ENCODE measurements at regions not wholly inside any gene's neighbourhood (a gene's known extent, or its start where the extent isn't known, plus 50 kb on each side); places are given as distances from the start of the nearest gene placed in this dataset.

DNA sequence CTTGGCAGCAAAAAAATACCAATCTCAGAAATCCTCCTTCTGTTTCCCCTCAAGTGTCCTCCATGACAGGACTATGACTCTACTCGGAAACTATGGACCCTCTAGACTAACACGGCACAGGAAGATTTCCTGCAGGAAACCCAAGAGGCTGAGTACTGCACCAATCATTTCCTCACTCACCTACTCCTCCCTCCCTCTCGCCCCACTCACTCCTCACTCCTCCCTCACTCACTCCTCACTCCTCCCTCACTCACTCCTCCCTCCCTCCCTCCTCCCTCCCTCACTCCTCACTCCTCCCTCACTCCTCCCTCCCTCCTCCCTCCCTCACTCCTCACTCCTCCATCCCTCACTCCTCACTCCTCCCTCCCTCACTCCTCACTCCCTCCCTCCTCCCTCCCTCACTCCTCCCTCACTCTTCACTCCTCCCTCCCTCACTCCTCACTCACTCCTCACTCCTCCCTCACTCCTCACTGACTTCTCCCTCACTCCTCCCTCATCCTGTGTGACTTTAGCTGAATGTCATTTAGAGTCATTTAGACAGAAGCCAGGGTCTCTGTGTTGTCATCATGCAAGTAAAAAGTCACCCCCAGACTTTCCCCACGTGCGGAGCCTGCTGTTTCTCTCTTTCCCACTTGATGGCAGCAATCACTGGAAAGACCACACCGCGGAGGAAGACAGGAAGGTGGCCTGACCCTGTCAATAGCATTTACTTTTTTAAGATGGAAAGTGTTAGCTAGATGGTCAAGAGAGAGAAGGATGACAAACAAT is 226.8 kb upstream of the PDE10A start:
- CTCF ChIA-PET = interaction anchor here (0.6 to 6.6 kb wide), 39 partner anchors 11 to 1230 kb away, joined by 3 to 112 read pairs (median 4); no protein-coding TSS in a partner anchor
- TF ChIP-seq ZNF626 (tag by site-specific recombination; IDR thresholded peaks at IDR 0.05) (no peak), ZNF488 (tag by site-specific recombination; IDR thresholded peaks at IDR 0.05) (no peak), ZNF335 (tag by site-specific recombination; conservative IDR thresholded peaks at IDR 0.05) (0 out of 2 replicates have a peak, but pooled peaks have one; percentile 15), ZNF654 (tag by site-specific recombination; IDR thresholded peaks at IDR 0.05; ENCODE audit: low read depth) (peak; percentile 69), ZSCAN30 (tag by site-specific recombination; IDR thresholded peaks at IDR 0.05) (0 out of 2 replicates have a peak, but pooled peaks have one; percentile 7), ZBTB8A (tag by site-specific recombination; IDR thresholded peaks at IDR 0.05) (no peak), ZNF138 (tag by site-specific recombination; IDR thresholded peaks at IDR 0.05; ENCODE audit: borderline replicate concordance) (no peak), WT1 (tag by site-specific recombination; IDR thresholded peaks at IDR 0.05) (0 out of 2 replicates have a peak, but pooled peaks have one; percentile 23), EGR2 (tag by site-specific recombination; IDR thresholded peaks at IDR 0.05; ENCODE audit: low read depth) (peak; percentile 22; the same call in 1 of the 2 replicates), MEIS1 (CRISPR knock-in tag; IDR thresholded peaks at IDR 0.05; ENCODE audit: borderline replicate concordance) (no peak), ZNF514 (tag by site-specific recombination; IDR thresholded peaks at IDR 0.05) (no peak), PRDM1 (tag by site-specific recombination; IDR thresholded peaks at IDR 0.05) (peak; percentile 29; the same call in 1 of the 2 replicates), ZNF777 (tag by site-specific recombination; IDR thresholded peaks at IDR 0.05; ENCODE audit: borderline replicate concordance) (no peak), ZNF585B (tag by site-specific recombination; IDR thresholded peaks at IDR 0.05) (no peak)
- TF ChIP-seq, protein P1, sequence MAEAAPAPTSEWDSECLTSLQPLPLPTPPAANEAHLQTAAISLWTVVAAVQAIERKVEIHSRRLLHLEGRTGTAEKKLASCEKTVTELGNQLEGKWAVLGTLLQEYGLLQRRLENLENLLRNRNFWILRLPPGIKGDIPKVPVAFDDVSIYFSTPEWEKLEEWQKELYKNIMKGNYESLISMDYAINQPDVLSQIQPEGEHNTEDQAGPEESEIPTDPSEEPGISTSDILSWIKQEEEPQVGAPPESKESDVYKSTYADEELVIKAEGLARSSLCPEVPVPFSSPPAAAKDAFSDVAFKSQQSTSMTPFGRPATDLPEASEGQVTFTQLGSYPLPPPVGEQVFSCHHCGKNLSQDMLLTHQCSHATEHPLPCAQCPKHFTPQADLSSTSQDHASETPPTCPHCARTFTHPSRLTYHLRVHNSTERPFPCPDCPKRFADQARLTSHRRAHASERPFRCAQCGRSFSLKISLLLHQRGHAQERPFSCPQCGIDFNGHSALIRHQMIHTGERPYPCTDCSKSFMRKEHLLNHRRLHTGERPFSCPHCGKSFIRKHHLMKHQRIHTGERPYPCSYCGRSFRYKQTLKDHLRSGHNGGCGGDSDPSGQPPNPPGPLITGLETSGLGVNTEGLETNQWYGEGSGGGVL (tag by site-specific recombination; IDR thresholded peaks at IDR 0.05) = peak; percentile 31; the same call in 1 of the 2 replicates
- TF ChIP-seq, protein P2, sequence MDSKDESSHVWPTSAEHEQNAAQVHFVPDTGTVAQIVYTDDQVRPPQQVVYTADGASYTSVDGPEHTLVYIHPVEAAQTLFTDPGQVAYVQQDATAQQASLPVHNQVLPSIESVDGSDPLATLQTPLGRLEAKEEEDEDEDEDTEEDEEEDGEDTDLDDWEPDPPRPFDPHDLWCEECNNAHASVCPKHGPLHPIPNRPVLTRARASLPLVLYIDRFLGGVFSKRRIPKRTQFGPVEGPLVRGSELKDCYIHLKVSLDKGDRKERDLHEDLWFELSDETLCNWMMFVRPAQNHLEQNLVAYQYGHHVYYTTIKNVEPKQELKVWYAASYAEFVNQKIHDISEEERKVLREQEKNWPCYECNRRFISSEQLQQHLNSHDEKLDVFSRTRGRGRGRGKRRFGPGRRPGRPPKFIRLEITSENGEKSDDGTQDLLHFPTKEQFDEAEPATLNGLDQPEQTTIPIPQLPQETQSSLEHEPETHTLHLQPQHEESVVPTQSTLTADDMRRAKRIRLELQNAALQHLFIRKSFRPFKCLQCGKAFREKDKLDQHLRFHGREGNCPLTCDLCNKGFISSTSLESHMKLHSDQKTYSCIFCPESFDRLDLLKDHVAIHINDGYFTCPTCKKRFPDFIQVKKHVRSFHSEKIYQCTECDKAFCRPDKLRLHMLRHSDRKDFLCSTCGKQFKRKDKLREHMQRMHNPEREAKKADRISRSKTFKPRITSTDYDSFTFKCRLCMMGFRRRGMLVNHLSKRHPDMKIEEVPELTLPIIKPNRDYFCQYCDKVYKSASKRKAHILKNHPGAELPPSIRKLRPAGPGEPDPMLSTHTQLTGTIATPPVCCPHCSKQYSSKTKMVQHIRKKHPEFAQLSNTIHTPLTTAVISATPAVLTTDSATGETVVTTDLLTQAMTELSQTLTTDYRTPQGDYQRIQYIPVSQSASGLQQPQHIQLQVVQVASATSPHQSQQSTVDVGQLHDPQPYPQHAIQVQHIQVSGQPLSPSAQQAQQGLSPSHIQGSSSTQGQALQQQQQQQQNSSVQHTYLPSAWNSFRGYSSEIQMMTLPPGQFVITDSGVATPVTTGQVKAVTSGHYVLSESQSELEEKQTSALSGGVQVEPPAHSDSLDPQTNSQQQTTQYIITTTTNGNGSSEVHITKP (tag by site-specific recombination; IDR thresholded peaks at IDR 0.05) = 0 out of 2 replicates have a peak, but pooled peaks have one; percentile 21
- Histone ChIP-seq H3K27ac (ENCODE audit: extremely low read depth, low read depth, low read length) (no peak overlapping the region), H3K4me1 (ENCODE audit: control insufficient read depth, insufficient read depth, low read length) (peaks cover 8% of the 10 kb centered on the region), H3K36me3 (ENCODE audit: control insufficient read depth in 2 of 2, insufficient read depth in 1 of 2, low read length in 2 of 2) (no peaks in the 10 kb centered on the region), H3K4me3 (ENCODE audit: low read depth, low read length) (no peak overlapping the region), H3K9me3 (ENCODE audit: control insufficient read depth, insufficient read depth, low read depth, low read length) (no peaks in the 10 kb centered on the region)
- POLR2A ChIA-PET = no interaction called here

DNA sequence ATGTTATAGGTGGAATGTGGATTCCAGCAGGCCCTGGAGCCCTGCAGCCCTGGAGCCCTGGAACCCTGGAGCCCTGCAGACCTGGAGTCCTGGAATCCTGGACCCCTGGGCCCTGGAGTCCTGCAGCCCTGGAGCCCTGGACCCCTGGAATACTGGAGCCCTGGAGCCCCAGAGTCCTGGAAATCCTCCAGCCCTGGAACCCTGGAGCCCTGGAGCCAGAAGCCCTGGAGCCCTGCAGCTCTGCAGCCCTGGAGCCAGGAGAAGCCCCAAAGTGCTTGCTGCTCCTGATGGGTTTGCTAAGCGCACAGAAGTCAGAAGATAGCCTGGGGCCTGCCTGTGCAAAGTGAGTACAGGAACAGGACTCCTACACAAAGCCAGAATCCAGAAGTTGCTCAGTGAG is 223.1 kb upstream of the PDE10A start:
- no peak overlapping the region for H3K27ac ChIP-seq (ENCODE audit: extremely low read depth, low read depth, low read length)
- no peak overlapping the region for H3K4me3 ChIP-seq (ENCODE audit: low read depth, low read length)
- H3K4me1 ChIP-seq (ENCODE audit: control insufficient read depth, insufficient read depth, low read length) = no peaks in the 10 kb centered on the region
- no peaks in the 10 kb centered on the region for H3K36me3 ChIP-seq (ENCODE audit: control insufficient read depth in 2 of 2, insufficient read depth in 1 of 2, low read length in 2 of 2)
- ChIA-PET POLR2A (no interaction called here), CTCF (interaction anchor here (0.5 to 6.3 kb wide), 18 partner anchors 8 to 347 kb away, joined by 3 to 267 read pairs (median 4); no protein-coding TSS in a partner anchor)
- no peaks in the 10 kb centered on the region for H3K9me3 ChIP-seq (ENCODE audit: control insufficient read depth, insufficient read depth, low read depth, low read length)
- TF ChIP-seq GLI4 (tag by site-specific recombination; IDR thresholded peaks at IDR 0.05) (no peak), RBAK (tag by site-specific recombination; IDR thresholded peaks at IDR 0.05) (no peak)

Data from HEK293 (cell line).